Astrocyte (in vitro differentiated cells and primary cell): ENCODE measurements at regions not wholly inside any gene's neighbourhood (a gene's known extent, or its start where the extent isn't known, plus 50 kb on each side); places are given as distances from the start of the nearest gene placed in this dataset.

ENCODE experiments used
- EZH2 ChIP-seq: IDR thresholded peaks from 2 replicates; pipeline ENCODE4 v1.6.1; 2012; ENCODE audit warnings: mild to moderate bottlenecking, low read length, inconsistent platforms; ENCODE audit not compliant: insufficient read depth
- TF ChIP-seq, protein P1 (sequence below): IDR thresholded peaks from 2 replicates; pipeline ENCODE4 v1.5.1; 2011; ENCODE audit warnings: low read depth, mild to moderate bottlenecking, inconsistent platforms, low read length, moderate library complexity; ENCODE audit not compliant: insufficient read depth

DNA sequence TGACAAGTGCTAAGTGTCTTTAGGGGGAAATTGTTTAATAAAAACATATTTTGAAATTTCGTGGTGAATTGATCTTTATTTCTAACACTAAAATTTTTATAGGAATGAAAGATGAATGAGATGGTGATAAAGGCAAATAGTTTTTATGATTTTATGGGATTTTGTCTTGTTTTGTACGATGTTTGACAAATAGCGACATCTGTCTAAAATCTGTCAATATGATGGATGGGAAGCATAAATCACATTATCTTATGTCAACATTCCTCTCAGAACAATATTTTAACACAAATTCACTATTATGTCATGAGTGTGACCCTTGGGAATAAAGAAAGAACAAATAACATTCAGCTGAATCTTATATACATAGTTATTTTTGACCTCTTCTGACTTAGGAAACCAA lies 852.0 kb upstream of the CDH6 start:
- TF ChIP-seq, protein P1, sequence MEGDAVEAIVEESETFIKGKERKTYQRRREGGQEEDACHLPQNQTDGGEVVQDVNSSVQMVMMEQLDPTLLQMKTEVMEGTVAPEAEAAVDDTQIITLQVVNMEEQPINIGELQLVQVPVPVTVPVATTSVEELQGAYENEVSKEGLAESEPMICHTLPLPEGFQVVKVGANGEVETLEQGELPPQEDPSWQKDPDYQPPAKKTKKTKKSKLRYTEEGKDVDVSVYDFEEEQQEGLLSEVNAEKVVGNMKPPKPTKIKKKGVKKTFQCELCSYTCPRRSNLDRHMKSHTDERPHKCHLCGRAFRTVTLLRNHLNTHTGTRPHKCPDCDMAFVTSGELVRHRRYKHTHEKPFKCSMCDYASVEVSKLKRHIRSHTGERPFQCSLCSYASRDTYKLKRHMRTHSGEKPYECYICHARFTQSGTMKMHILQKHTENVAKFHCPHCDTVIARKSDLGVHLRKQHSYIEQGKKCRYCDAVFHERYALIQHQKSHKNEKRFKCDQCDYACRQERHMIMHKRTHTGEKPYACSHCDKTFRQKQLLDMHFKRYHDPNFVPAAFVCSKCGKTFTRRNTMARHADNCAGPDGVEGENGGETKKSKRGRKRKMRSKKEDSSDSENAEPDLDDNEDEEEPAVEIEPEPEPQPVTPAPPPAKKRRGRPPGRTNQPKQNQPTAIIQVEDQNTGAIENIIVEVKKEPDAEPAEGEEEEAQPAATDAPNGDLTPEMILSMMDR: no peak
- TF ChIP-seq EZH2: no peak
